ENCODE measurements at regions not wholly inside any gene's neighbourhood (a gene's known extent, or its start where the extent isn't known, plus 50 kb on each side); places are given as distances from the start of the nearest gene placed in this dataset.
"Not testable (repeated sequence)": the region's sequence is repeated elsewhere in the genome, so short reads cannot be mapped to it uniquely, and the experiment has no call there.

GRCh38 chr9:94482110-94482509 lies 72.8 kb upstream of the PCAT7 start:
- ATAC-seq, result no peak
- Histone ChIP-seq H3K4me1 (no peaks in the 10 kb centered on the region), H3K36me3 (no peaks in the 10 kb centered on the region), H3K9me3 (peaks cover 0 to 10% (median 0%) of the 10 kb centered on the region in 11 donors), H3K4me3 (no peak overlapping the region), H3K27me3 (no peaks in the 10 kb centered on the region), H3K27ac (no peak overlapping the region)
- DNase-seq, result no peak
- TF ChIP-seq CTCF (IDR thresholded peaks at IDR 0.05), result no peak
- 81 to 86% methylated on average over 4 of the region's 4 CpGs for WGBS, 2 donors
- intact Hi-C loops (cut with DNase I), result no loop called here

GRCh38 chr9:94490465-94490864 lies 64.4 kb upstream of the PCAT7 start:
- Histone ChIP-seq H3K27me3 (peaks cover 0 to 10% (median 0%) of the 10 kb centered on the region in 7 donors), H3K9me3 (no peaks in the 10 kb centered on the region), H3K27ac (no peak overlapping the region), H3K4me1 (no peaks in the 10 kb centered on the region), H3K36me3 (no peaks in the 10 kb centered on the region), H3K4me3 (no peak overlapping the region)
- ATAC-seq, result no peak
- intact Hi-C loops (cut with DNase I), result no loop called here
- WGBS, 2 donors, result 40 to 54% methylated on average over 1 of the region's 1 CpG
- no peak for TF ChIP-seq CTCF (IDR thresholded peaks at IDR 0.05)
- DNase-seq, result no peak

GRCh38 chr9:94492125-94492524 lies 62.8 kb upstream of the PCAT7 start:
- intact Hi-C loops (cut with DNase I); H3K9me3 ChIP-seq; ATAC-seq; H3K27me3 ChIP-seq; H3K36me3 ChIP-seq; H3K27ac ChIP-seq; H3K4me1 ChIP-seq; H3K4me3 ChIP-seq; DNase-seq: not testable (repeated sequence)
- WGBS, 2 donors, result 74 to 79% methylated on average over 6 of the region's 6 CpGs

GRCh38 chr9:94498801-94499453 lies 56.0 kb upstream of the PCAT7 start:
- intact Hi-C loops (cut with DNase I), result no loop called here
- no peak for TF ChIP-seq CTCF (IDR thresholded peaks at IDR 0.05)
- DNase-seq (no peak), ATAC-seq (no peak)
- WGBS, 2 donors, result 84 to 85% methylated on average over 5 of the region's 5 CpGs
- Histone ChIP-seq H3K9me3 (no peaks in the 10 kb centered on the region), H3K27ac (no peak overlapping the region), H3K36me3 (no peaks in the 10 kb centered on the region), H3K4me1 (no peaks in the 10 kb centered on the region), H3K4me3 (no peak overlapping the region), H3K27me3 (peaks cover 0 to 17% (median 0%) of the 10 kb centered on the region in 7 donors)

GRCh38 chr9:94504358-94504757 lies 50.5 kb upstream of the PCAT7 start:
- DNase-seq, result no peak
- Histone ChIP-seq H3K27ac (no peak overlapping the region), H3K36me3 (no peaks in the 10 kb centered on the region), H3K4me1 (no peaks in the 10 kb centered on the region), H3K9me3 (peaks cover 0 to 5% (median 0%) of the 10 kb centered on the region in 11 donors), H3K27me3 (peaks cover 0 to 14% (median 0%) of the 10 kb centered on the region in 7 donors), H3K4me3 (no peak overlapping the region)
- intact Hi-C loops (cut with DNase I), result no loop called here
- 79 to 80% methylated on average over 3 of the region's 3 CpGs for WGBS, 2 donors
- ATAC-seq, result no peak
- no peak for TF ChIP-seq CTCF (IDR thresholded peaks at IDR 0.05)

Data from heart right ventricle (tissue), 16 donors.